H1 (cell line): ENCODE measurements at regions not wholly inside any gene's neighbourhood (a gene's known extent, or its start where the extent isn't known, plus 50 kb on each side); places are given as distances from the start of the nearest gene placed in this dataset.

Source experiments
- CTCF ChIA-PET: fragments of 300-600 bp; sonication (Branson Sonifier 250); formaldehyde crosslinking; loops from one replicate; lab custom pipeline; 2021; ENCODE audit not compliant: partially characterized antibody; lab: Charles Lee
- POLR2A ChIA-PET: fragments of 300-600 bp; sonication (Branson Sonifier 250); formaldehyde crosslinking; loops from one replicate; lab custom pipeline; 2021; ENCODE audit warnings: inconsistent platforms; ENCODE audit not compliant: partially characterized antibody; lab: Charles Lee
- DNase-seq, 2 experiments: peaks; one replicate each; pipeline versions ENCODE4 v3.0.0 to v3.0.0-alpha.2; 2010 to 2022; ENCODE audit warnings: low spot score in 2 of 2, low read depth in 1 of 2, mixed read lengths in 1 of 2
- FAIRE-seq: peaks from 2 replicates; lab custom pipeline; 2011; peaks lifted over from hg19 to GRCh38; lab: Jason Lieb, UNC
- H2AFZ ChIP-seq: 2 replicates; pipeline ENCODE4 v1.8.1; 2012; ENCODE audit warnings: low read length, inconsistent platforms
- H2AK5ac ChIP-seq: 2 replicates; pipeline ENCODE4 v1.6.1; 2013; ENCODE audit warnings: low read depth, low read length
- H2BK120ac ChIP-seq: replicated peaks from 2 replicates; pipeline ENCODE3; 2013; ENCODE audit warnings: low read depth, low read length, inconsistent platforms
- H2BK12ac ChIP-seq: 2 replicates; pipeline ENCODE4 v1.6.1; 2013; ENCODE audit warnings: low read depth, low read length
- H2BK15ac ChIP-seq: 2 replicates; pipeline ENCODE4 v1.6.1; 2013; ENCODE audit warnings: low read length
- H2BK20ac ChIP-seq: 2 replicates; pipeline ENCODE4 v1.6.1; 2013; ENCODE audit warnings: low read length
- H2BK5ac ChIP-seq: 2 replicates; pipeline ENCODE4 v1.6.1; 2013; ENCODE audit warnings: low read depth, low read length
- H3K14ac ChIP-seq: 2 replicates; pipeline ENCODE4 v1.6.1; 2013; ENCODE audit warnings: inconsistent platforms; ENCODE audit not compliant: insufficient read length
- H3K18ac ChIP-seq: 2 replicates; pipeline ENCODE4 v1.6.1; 2013; ENCODE audit warnings: low read length; ENCODE audit errors: extremely low read depth
- H3K23ac ChIP-seq: 2 replicates; pipeline ENCODE4 v1.6.1; 2013; ENCODE audit warnings: inconsistent platforms; ENCODE audit not compliant: insufficient read length
- H3K23me2 ChIP-seq: 2 replicates; pipeline ENCODE4 v1.6.1; 2013; ENCODE audit warnings: low read depth, low read length
- H3K27ac ChIP-seq: 2 replicates; pipeline ENCODE4 v1.6.1; 2011; ENCODE audit warnings: low read depth, low read length, inconsistent platforms
- H3K27me3 ChIP-seq, 4 experiments: replicated peaks in 1 of 4; 1 replicate in 1 of 4; 2 replicates in 3 of 4; pipeline versions ENCODE4 v1.6.1 to v1.8.1; 2011 to 2013; ENCODE audit warnings: low read length in 3 of 4, mild to moderate bottlenecking in 3 of 4, inconsistent platforms in 2 of 4, mixed read lengths in 2 of 4, moderate library complexity in 1 of 4; ENCODE audit not compliant: control insufficient read depth in 3 of 4, insufficient read depth in 3 of 4; ENCODE audit errors: extremely low read depth in 1 of 4
- H3K36me3 ChIP-seq, 4 experiments: 2 replicates each; pipeline versions ENCODE4 v1.6.1 to v1.8.1; 2011 to 2013; ENCODE audit warnings: mild to moderate bottlenecking in 4 of 4, low read length in 3 of 4, moderate library complexity in 2 of 4, control low read depth in 1 of 4, inconsistent platforms in 1 of 4; ENCODE audit not compliant: insufficient read depth in 4 of 4, control insufficient read depth in 2 of 4
- H3K4ac ChIP-seq: replicated peaks from 2 replicates; pipeline ENCODE3; 2013; ENCODE audit warnings: low read length, low read depth, mixed read lengths, inconsistent platforms; ENCODE audit not compliant: insufficient read length
- H3K4me1 ChIP-seq, 4 experiments: replicated peaks in 1 of 4; 1 replicate in 1 of 4; 2 replicates in 3 of 4; pipeline versions ENCODE4 v1.6.1 to v1.8.1; 2011 to 2013; ENCODE audit warnings: low read length in 3 of 4, inconsistent platforms in 2 of 4, mixed read lengths in 1 of 4; ENCODE audit not compliant: insufficient read depth in 4 of 4, control insufficient read depth in 3 of 4
- H3K4me2 ChIP-seq, 2 experiments: 2 replicates each; pipeline versions ENCODE4 v1.6.1 to v1.8.1; 2011 to 2013; ENCODE audit warnings: low read depth in 2 of 2, low read length in 2 of 2, control low read depth in 1 of 2, inconsistent platforms in 1 of 2, mild to moderate bottlenecking in 1 of 2; ENCODE audit not compliant: insufficient read depth in 1 of 2
- H3K4me3 ChIP-seq, 4 experiments: fragments of 200-600, 300-600 bp in 1 of 4; sonication (generic), shearing (Covaris generic), sonication (Bioruptor Twin) in 1 of 4; 2 replicates each; pipeline versions ENCODE4 v1.5.1 to v1.8.1; 2011 to 2016; ENCODE audit warnings: low read length in 4 of 4, low read depth in 3 of 4, control low read depth in 2 of 4, inconsistent platforms in 2 of 4, mild to moderate bottlenecking in 2 of 4, mixed read lengths in 1 of 4, moderate library complexity in 1 of 4; ENCODE audit not compliant: insufficient read depth in 2 of 4; ENCODE audit errors: extremely low read depth in 1 of 4
- H3K56ac ChIP-seq: replicated peaks from 2 replicates; pipeline ENCODE3; 2013; ENCODE audit warnings: low read depth, mild to moderate bottlenecking, mixed read lengths, low read length, inconsistent platforms; ENCODE audit not compliant: insufficient read length
- H3K79me1 ChIP-seq: 2 replicates; pipeline ENCODE4 v1.6.1; 2013; ENCODE audit warnings: low read depth, low read length, control low read depth
- H3K79me2 ChIP-seq, 2 experiments: 2 replicates each; pipeline versions ENCODE4 v1.6.1 to v1.8.1; 2012 to 2013; ENCODE audit warnings: low read length in 2 of 2, mild to moderate bottlenecking in 2 of 2, inconsistent platforms in 1 of 2; ENCODE audit not compliant: insufficient read depth in 2 of 2, control insufficient read depth in 1 of 2
- H3K9ac ChIP-seq, 4 experiments: replicated peaks in 1 of 4; 1 replicate in 1 of 4; 2 replicates in 3 of 4; pipeline versions ENCODE4 v1.6.1 to v1.8.1; 2011 to 2013; ENCODE audit warnings: low read depth in 3 of 4, low read length in 3 of 4, control low read depth in 2 of 4, mild to moderate bottlenecking in 2 of 4, moderate library complexity in 2 of 4, inconsistent platforms in 1 of 4; ENCODE audit errors: extremely low read depth in 1 of 4
- H3K9me3 ChIP-seq, 2 experiments: 2 replicates each; pipeline versions ENCODE4 v1.6.1 to v1.8.1; 2012 to 2013; ENCODE audit warnings: mild to moderate bottlenecking in 2 of 2, moderate library complexity in 2 of 2, control low read depth in 1 of 2, inconsistent platforms in 1 of 2, low read depth in 1 of 2, low read length in 1 of 2, mixed read lengths in 1 of 2; ENCODE audit not compliant: insufficient read depth in 2 of 2
- H4K20me1 ChIP-seq, 2 experiments: replicated peaks in 1 of 2; 2 replicates each; pipeline versions ENCODE3 to v1.8.1; 2011 to 2013; ENCODE audit warnings: inconsistent platforms in 2 of 2, low read length in 2 of 2, mild to moderate bottlenecking in 1 of 2; ENCODE audit not compliant: insufficient read depth in 2 of 2, control insufficient read depth in 1 of 2
- H4K5ac ChIP-seq: 2 replicates; pipeline ENCODE4 v1.6.1; 2013; ENCODE audit warnings: low read length, low read depth, mixed read lengths, inconsistent platforms; ENCODE audit not compliant: insufficient read length
- H4K8ac ChIP-seq: 2 replicates; pipeline ENCODE4 v1.8.0; 2013; ENCODE audit warnings: mild to moderate bottlenecking, moderate library complexity, low read length, inconsistent platforms; ENCODE audit not compliant: insufficient read depth; ENCODE audit errors: extremely low read depth
- H4K91ac ChIP-seq: replicated peaks from 2 replicates; pipeline ENCODE3; 2013; ENCODE audit warnings: low read length, mixed read lengths, inconsistent platforms; ENCODE audit not compliant: insufficient read length
- ASH2L ChIP-seq: fragments of 200-600, 300-600 bp; sonication (generic); IDR thresholded peaks from one replicate; pipeline ENCODE4 v1.7.1; 2017; ENCODE audit warnings: low read length
- BCL11A ChIP-seq, 2 experiments: IDR thresholded peaks; one replicate each; pipeline ENCODE4 v1.6.1; 2011; ENCODE audit warnings: low read depth in 2 of 2, low read length in 2 of 2, mild to moderate bottlenecking in 2 of 2
- CBX8 ChIP-seq: fragments of 300-800, 300-1000 bp; sonication (generic); IDR thresholded peaks from 2 replicates; pipeline ENCODE4 v1.7.1; 2016; ENCODE audit warnings: low read depth, low read length, borderline replicate concordance
- CHD1 ChIP-seq: IDR thresholded peaks from 2 replicates; pipeline ENCODE4 v1.6.1; 2012; ENCODE audit warnings: low read depth, low read length, improper control_type of control experiment
- EGR1 ChIP-seq: IDR thresholded peaks from 2 replicates; pipeline ENCODE4 v1.6.1; 2011; ENCODE audit warnings: low read depth, low read length, borderline replicate concordance
- EZH2 ChIP-seq: fragments of 200-600 bp; sonication (generic); IDR thresholded peaks from 2 replicates; pipeline ENCODE4 v1.7.1; 2012; ENCODE audit warnings: low read depth, mild to moderate bottlenecking, moderate library complexity, low read length, inconsistent platforms; ENCODE audit not compliant: severe bottlenecking
- MAX ChIP-seq: IDR thresholded peaks from 2 replicates; pipeline ENCODE4 v1.6.1; 2012; ENCODE audit warnings: inconsistent platforms
- POU5F1 ChIP-seq: IDR thresholded peaks from 2 replicates; pipeline ENCODE4 v1.6.1; 2011; ENCODE audit warnings: low read depth, mild to moderate bottlenecking, low read length, moderate library complexity
- RBBP5 ChIP-seq: IDR thresholded peaks from 2 replicates; pipeline ENCODE4 v1.7.1; 2012; ENCODE audit warnings: low read depth, mild to moderate bottlenecking, inconsistent platforms, low read length, moderate library complexity, borderline replicate concordance
- SAP30 ChIP-seq: fragments of 300-600 bp; sonication (generic); IDR thresholded peaks from 2 replicates; pipeline ENCODE4 v1.7.1; 2012; ENCODE audit warnings: low read length, moderate library complexity, mild to moderate bottlenecking, inconsistent platforms; ENCODE audit not compliant: insufficient read depth, insufficient replicate concordance
- SIN3A ChIP-seq, 2 experiments: IDR thresholded peaks in 1 of 2; conservative IDR thresholded peaks in 1 of 2; 2 replicates each; pipeline ENCODE4 v1.6.1; 2011 to 2012; ENCODE audit warnings: low read length in 2 of 2, improper control_type of control experiment in 1 of 2, low read depth in 1 of 2, mild to moderate bottlenecking in 1 of 2
- TAF7 ChIP-seq: optimal IDR thresholded peaks from 2 replicates; pipeline ENCODE3; 2011; ENCODE audit warnings: low read depth, mild to moderate bottlenecking, inconsistent platforms, low read length, moderate library complexity, borderline replicate concordance
- TCF12 ChIP-seq: IDR thresholded peaks from 2 replicates; pipeline ENCODE4 v1.6.1; 2011; ENCODE audit warnings: low read depth, mild to moderate bottlenecking, low read length
- WGBS, 2 experiments: shearing (Covaris generic) in 1 of 2; methylation state at CpG; one replicate each; pipeline versions ENCODE4 v1.1.6 to v1.1.7; 2013 to 2015; ENCODE audit warnings: low lambda C conversion rate in 2 of 2, mixed read lengths in 2 of 2, inconsistent platforms in 1 of 2, low coverage in 1 of 2, missing lambda C conversion rate in 1 of 2; ENCODE audit not compliant: insufficient replicate concordance in 2 of 2, insufficient coverage in 1 of 2, insufficient read length in 1 of 2; ENCODE audit errors: extremely low coverage in 1 of 2, missing lambda C conversion rate in 1 of 2; 5-methylcytosine and 5-hydroxymethylcytosine counted together
- TF ChIP-seq, protein P1 (sequence below): IDR thresholded peaks from 2 replicates; pipeline ENCODE4 v1.6.1; 2011; ENCODE audit warnings: low read depth, mild to moderate bottlenecking, low read length; ENCODE audit not compliant: insufficient read depth

- FAIRE-seq = no peak
- no peaks in the 10 kb centered on the region; the same call in 1 of the 2 replicates for H3K23me2 ChIP-seq
- no peak overlapping the region for H3K4me3 ChIP-seq
Measured at GRCh38 chr9:118721923-118722322, 647.3 kb downstream of the BRINP1 start.

More at GRCh38 chr9:118721923-118722322, 647.3 kb downstream of the BRINP1 start:
- Histone ChIP-seq H2AK5ac (no peak overlapping the region), H2BK20ac (no peak overlapping the region), H3K56ac (no peak overlapping the region), H3K79me1 (no peaks in the 10 kb centered on the region), H3K79me2 (no peaks in the 10 kb centered on the region), H2AFZ (no peak overlapping the region), H3K9ac (no peak overlapping the region), H4K5ac (no peak overlapping the region), H3K18ac (no peak overlapping the region), H4K91ac (no peak overlapping the region), H4K8ac (no peak overlapping the region), H3K27ac (no peak overlapping the region), H3K14ac (no peak overlapping the region), H3K36me3 (no peaks in the 10 kb centered on the region), H2BK5ac (no peak overlapping the region), H3K23ac (no peak overlapping the region), H2BK120ac (no peak overlapping the region), H4K20me1 (no peaks in the 10 kb centered on the region), H3K4ac (no peak overlapping the region), H3K4me1 (no peaks in the 10 kb centered on the region), H2BK15ac (no peak overlapping the region), H3K27me3 (no peaks in the 10 kb centered on the region), H3K9me3 (no peaks in the 10 kb centered on the region), H3K4me2 (no peak overlapping the region), H2BK12ac (no peak overlapping the region)
- DNase-seq = no peak
- POLR2A ChIA-PET = no interaction called here
- CTCF ChIA-PET = no interaction called here
- no peak for TF ChIP-seq ASH2L
- no peak for TF ChIP-seq CHD1
- TF ChIP-seq CBX8 = no peak
- TF ChIP-seq SIN3A (conservative IDR thresholded peaks at IDR 0.05 in 1 of 2, IDR thresholded peaks at IDR 0.05 in 1 of 2; ENCODE audit: low read depth in 1 of 2, low read length in 2 of 2) = no peak
- TF ChIP-seq EGR1 = no peak
- no peak for TF ChIP-seq TAF7
- TF ChIP-seq MAX = no peak
- TF ChIP-seq, protein P1, sequence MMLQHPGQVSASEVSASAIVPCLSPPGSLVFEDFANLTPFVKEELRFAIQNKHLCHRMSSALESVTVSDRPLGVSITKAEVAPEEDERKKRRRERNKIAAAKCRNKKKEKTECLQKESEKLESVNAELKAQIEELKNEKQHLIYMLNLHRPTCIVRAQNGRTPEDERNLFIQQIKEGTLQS = no peak
- no peak for TF ChIP-seq TCF12
- TF ChIP-seq BCL11A (IDR thresholded peaks at IDR 0.05; ENCODE audit: low read depth in 2 of 2, low read length in 2 of 2) = no peak
- TF ChIP-seq RBBP5 = no peak
- no peak for TF ChIP-seq EZH2
- no peak for TF ChIP-seq SAP30
- TF ChIP-seq POU5F1 = no peak
- WGBS, 2 experiments = 90% methylated on average over 2 of the region's 2 CpGs; no CpG with 5 or more reads in 1 of the 2 experiments
